Thyroid gland (tissue), 4 donors: ENCODE measurements at regions not wholly inside any gene's neighbourhood (a gene's known extent, or its start where the extent isn't known, plus 50 kb on each side); places are given as distances from the start of the nearest gene placed in this dataset.

Experiments used
- DNase-seq, 2 donors: peaks; one replicate each; pipeline ENCODE4 v3.0.0-alpha.2; 2019
- H3K27ac ChIP-seq, 3 donors: fragments of 200-600 bp; sonication (generic); 1 replicate in 2 of 3; 2 replicates in 1 of 3; pipeline ENCODE4 v1.5.1; 2016 to 2019; ENCODE audit warnings: mild to moderate bottlenecking in 1 of 3, moderate library complexity in 1 of 3
- H3K27me3 ChIP-seq: fragments of 200-600 bp; sonication (generic); one replicate; pipeline ENCODE4 v1.5.1; 2019
- H3K36me3 ChIP-seq, 2 donors: fragments of 200-600 bp; sonication (generic); one replicate each; pipeline ENCODE4 v1.5.1; 2016 to 2019
- H3K4me1 ChIP-seq, 2 donors: fragments of 200-600 bp; sonication (generic); one replicate each; pipeline ENCODE4 v1.5.1; 2017 to 2019
- H3K4me3 ChIP-seq, 3 donors: fragments of 200-600 bp; sonication (generic); replicated peaks in 1 of 3; 1 replicate in 2 of 3; 2 replicates in 1 of 3; pipeline ENCODE4 v1.5.1; 2016; ENCODE audit warnings: mild to moderate bottlenecking in 1 of 3
- H3K9me3 ChIP-seq: fragments of 200-600 bp; sonication (generic); one replicate; pipeline ENCODE4 v1.5.1; 2017
- CTCF ChIP-seq, 6 experiments: fragments of 200-600 bp in 3 of 6; fragments of 450-650 bp in 3 of 6; sonication (generic) in 3 of 6; IDR thresholded peaks; one replicate each; pipeline ENCODE4 v1.5.1; 2016 to 2019; ENCODE audit warnings: antibody characterized with exemption in 6 of 6, mild to moderate bottlenecking in 2 of 6, inconsistent platforms in 1 of 6, moderate library complexity in 1 of 6
- POLR2A ChIP-seq, 2 donors: fragments of 450-650 bp; IDR thresholded peaks; one replicate each; pipeline ENCODE4 v1.6.1; 2017; ENCODE audit warnings: antibody characterized with exemption in 2 of 2, mild to moderate bottlenecking in 2 of 2, moderate library complexity in 1 of 2
- WGBS, 2 donors: methylation state at CpG; one replicate each; pipeline ENCODE4 v1.1.5; 2017; 5-methylcytosine and 5-hydroxymethylcytosine counted together
- intact Hi-C: fragments of 100-400 bp; cut with DNase I; formaldehyde crosslinking; loops from one replicate; pipeline ENCODE4 v1.15.1; 2023

GRCh38 chr1:104989012-104989411 lies 1239.3 kb downstream of the AMY1C start:
- Histone ChIP-seq H3K27me3 (no peaks in the 10 kb centered on the region), H3K4me1 (no peaks in the 10 kb centered on the region), H3K4me3 (no peak overlapping the region), H3K9me3 (no peaks in the 10 kb centered on the region), H3K36me3 (no peaks in the 10 kb centered on the region), H3K27ac (no peak overlapping the region)
- intact Hi-C loops = no loop called here
- 89 to 92% methylated on average over 3 of the region's 3 CpGs for WGBS, 2 donors
- TF ChIP-seq CTCF (IDR thresholded peaks at IDR 0.05) = no peak
- TF ChIP-seq POLR2A (IDR thresholded peaks at IDR 0.05) = no peak
- DNase-seq = no peak

- H3K9me3 ChIP-seq = no peaks in the 10 kb centered on the region
- 56 to 59% methylated on average over 3 of the region's 3 CpGs for WGBS, 2 donors
- TF ChIP-seq POLR2A (IDR thresholded peaks at IDR 0.05) = no peak
- TF ChIP-seq CTCF (IDR thresholded peaks at IDR 0.05) = no peak
- no peaks in the 10 kb centered on the region for H3K27me3 ChIP-seq
- no peak overlapping the region for H3K4me3 ChIP-seq
- intact Hi-C loops = no loop called here
- no peak overlapping the region for H3K27ac ChIP-seq
- no peaks in the 10 kb centered on the region for H3K36me3 ChIP-seq
- no peaks in the 10 kb centered on the region for H3K4me1 ChIP-seq
- no peak for DNase-seq
These were observed 1242.0 kb downstream of the AMY1C start for GRCh38 chr1:104991702-104992101.

GRCh38 chr1:105000793-105001192 lies 1251.1 kb downstream of the AMY1C start:
- Histone ChIP-seq H3K27me3 (no peaks in the 10 kb centered on the region), H3K4me1 (no peaks in the 10 kb centered on the region), H3K36me3 (no peaks in the 10 kb centered on the region), H3K4me3 (no peak overlapping the region), H3K27ac (no peak overlapping the region), H3K9me3 (no peaks in the 10 kb centered on the region)
- intact Hi-C loops = no loop called here
- WGBS, 2 donors = 55 to 60% methylated on average over 3 of the region's 3 CpGs
- no peak for TF ChIP-seq CTCF (IDR thresholded peaks at IDR 0.05)
- no peak for TF ChIP-seq POLR2A (IDR thresholded peaks at IDR 0.05)
- DNase-seq = no peak

- Histone ChIP-seq H3K9me3 (no peaks in the 10 kb centered on the region), H3K4me3 (no peak overlapping the region), H3K4me1 (no peaks in the 10 kb centered on the region), H3K27me3 (no peaks in the 10 kb centered on the region), H3K36me3 (no peaks in the 10 kb centered on the region), H3K27ac (no peak overlapping the region)
- no peak for TF ChIP-seq POLR2A (IDR thresholded peaks at IDR 0.05)
- WGBS, 2 donors = no CpG with 5 or more reads among the region's 1 CpG
- intact Hi-C loops = no loop called here
- DNase-seq = no peak
These were observed 1254.8 kb downstream of the AMY1C start for GRCh38 chr1:105004515-105004914.

- H3K4me3 ChIP-seq = no peak overlapping the region
- H3K36me3 ChIP-seq = no peaks in the 10 kb centered on the region
- H3K4me1 ChIP-seq = no peaks in the 10 kb centered on the region
- DNase-seq = no peak
- intact Hi-C loops = no loop called here
- H3K9me3 ChIP-seq = no peaks in the 10 kb centered on the region
- no peak for TF ChIP-seq CTCF (IDR thresholded peaks at IDR 0.05)
- TF ChIP-seq POLR2A (IDR thresholded peaks at IDR 0.05) = no peak
- 83 to 96% methylated on average over 3 to 5 of the region's 7 CpGs for WGBS, 2 donors
- no peaks in the 10 kb centered on the region for H3K27me3 ChIP-seq
- no peak overlapping the region for H3K27ac ChIP-seq
These were observed 1256.0 kb downstream of the AMY1C start for GRCh38 chr1:105005594-105006195.

GRCh38 chr1:105017587-105017986 lies 1267.9 kb downstream of the AMY1C start:
- no peaks in the 10 kb centered on the region for H3K9me3 ChIP-seq
- no peak for TF ChIP-seq CTCF (IDR thresholded peaks at IDR 0.05)
- TF ChIP-seq POLR2A (IDR thresholded peaks at IDR 0.05) = no peak
- intact Hi-C loops = no loop called here
- no peak overlapping the region for H3K4me3 ChIP-seq
- no peaks in the 10 kb centered on the region for H3K36me3 ChIP-seq
- DNase-seq = no peak
- WGBS, 2 donors = 80 to 84% methylated on average over 6 to 7 of the region's 7 CpGs
- H3K4me1 ChIP-seq = no peaks in the 10 kb centered on the region
- no peaks in the 10 kb centered on the region for H3K27me3 ChIP-seq
- no peak overlapping the region for H3K27ac ChIP-seq
